ENCODE measurements at regions not wholly inside any gene's neighbourhood (a gene's known extent, or its start where the extent isn't known, plus 50 kb on each side); places are given as distances from the start of the nearest gene placed in this dataset.
A peak's percentile ranks its signal among the peaks of the same experiment; 100 is the strongest.

DNA sequence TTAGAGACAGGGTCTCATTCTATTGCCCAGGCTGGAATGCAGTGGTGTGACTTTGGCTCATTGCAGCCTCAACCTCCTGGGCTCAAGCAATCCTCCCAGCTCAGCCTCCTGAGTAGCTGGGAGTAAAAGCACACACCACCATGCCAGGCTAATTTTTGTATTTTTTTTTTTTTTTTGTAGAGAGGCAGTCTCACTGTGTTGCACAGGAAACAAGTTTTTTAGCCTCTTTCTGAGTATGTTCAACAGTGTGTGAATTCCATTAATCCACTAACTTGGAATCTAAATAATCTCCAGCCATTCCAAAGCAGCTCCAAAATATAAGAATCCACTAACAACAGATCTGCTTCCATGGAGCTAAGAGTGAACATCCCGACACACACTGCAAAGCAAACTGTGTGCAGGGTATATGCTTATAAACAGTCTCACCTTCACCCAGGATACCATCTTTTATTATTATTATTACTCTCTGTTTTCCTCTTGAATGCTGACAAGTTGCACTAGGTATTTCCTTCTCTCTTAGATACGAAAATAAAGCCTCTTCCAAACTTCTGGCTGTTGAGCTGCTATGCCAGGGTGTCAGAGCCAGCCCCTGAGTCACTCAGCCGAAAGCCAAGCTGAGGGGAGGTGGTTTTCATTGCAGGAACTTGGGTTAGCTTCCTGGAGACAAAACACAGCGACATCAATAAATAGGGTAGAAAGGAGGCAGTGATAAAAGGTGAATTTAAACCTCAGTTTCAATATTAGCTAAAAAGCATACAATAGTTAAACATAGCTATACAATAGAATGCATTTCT lies 264.9 kb downstream of the HIVEP2 start:
- peak; percentile 51 for DNase-seq (ENCODE audit: low read depth)

DNA sequence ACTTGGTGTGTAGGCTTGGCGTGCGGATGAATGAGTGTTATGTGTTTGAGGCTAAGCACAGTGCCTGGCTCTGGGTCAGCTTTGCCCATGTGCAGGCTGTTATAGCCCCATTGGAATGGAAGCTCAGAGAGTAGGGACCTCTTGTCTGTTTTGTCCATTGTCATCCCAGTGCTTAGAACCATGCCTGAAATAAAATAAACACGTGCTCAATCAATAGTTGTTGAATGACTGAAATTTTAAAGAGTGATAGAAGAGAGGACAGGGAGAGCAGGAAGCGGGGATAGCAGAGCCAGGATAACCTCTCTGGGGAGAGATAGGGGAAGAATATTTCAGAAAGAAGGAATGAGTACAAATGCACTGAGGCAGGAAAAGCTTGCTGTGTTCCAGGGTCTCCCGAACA lies 263.9 kb downstream of the HIVEP2 start:
- DNase-seq (ENCODE audit: low read depth): no peak

DNA sequence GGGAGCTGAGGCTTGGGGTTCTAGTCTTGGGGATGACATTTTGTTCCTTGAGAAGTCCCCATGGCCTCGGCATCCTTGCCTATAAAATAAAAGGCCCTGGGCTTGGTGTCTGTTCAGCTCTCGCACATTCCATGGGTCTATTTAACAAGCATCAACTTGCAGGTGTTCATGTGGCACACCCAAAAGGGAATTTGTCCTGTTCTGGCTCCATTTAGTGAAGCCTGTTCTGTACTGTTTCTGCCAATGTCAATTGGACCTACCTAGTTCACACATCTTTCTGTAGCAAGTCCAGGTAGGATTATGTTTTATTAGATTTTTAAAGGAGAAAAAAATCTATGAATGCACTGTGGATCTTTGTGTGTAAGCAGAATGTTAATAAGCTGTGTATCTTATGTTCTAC lies 262.0 kb downstream of the HIVEP2 start:
- no peak for DNase-seq (ENCODE audit: low read depth)

DNA sequence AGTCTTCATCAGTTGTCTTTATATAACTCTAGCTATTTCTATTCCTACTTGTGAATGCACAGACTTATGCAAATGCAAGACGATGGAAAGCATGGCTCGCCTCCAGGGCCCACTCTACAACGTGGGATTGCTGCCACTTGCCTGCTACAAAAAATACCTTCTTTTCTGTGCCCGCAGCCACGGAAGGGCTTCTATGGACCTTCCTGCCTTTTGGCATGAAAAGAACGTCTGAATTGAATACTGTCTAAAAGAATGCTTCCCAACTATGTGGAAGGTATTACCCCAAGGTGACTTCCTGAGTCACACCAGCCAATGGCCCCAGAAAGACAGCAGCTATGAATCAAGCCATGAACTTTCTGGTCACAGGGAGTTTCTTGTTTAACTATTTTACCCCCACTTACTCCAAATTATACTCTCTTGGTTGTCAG lies 261.2 kb downstream of the HIVEP2 start:
- no peak for DNase-seq (ENCODE audit: low read depth)

DNA sequence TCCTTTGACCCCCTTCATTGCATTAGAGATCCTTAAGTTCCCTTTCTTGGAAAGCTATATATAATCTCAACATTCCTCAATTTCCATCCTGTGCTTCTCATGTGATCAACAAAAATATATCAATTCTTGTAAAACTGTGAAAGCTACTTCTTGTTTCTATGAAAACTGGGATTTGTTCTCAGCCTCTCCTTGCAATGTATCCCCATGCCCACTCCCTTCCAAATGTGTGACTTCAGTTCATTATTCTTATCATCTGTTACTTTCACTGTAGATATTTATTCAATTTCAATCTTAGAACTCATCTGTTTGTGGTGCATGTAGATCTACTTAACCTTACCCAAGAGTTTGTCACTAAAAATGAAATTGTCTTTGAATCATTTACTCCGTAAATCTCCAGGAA lies 260.6 kb downstream of the HIVEP2 start:
- DNase-seq (ENCODE audit: low read depth): no peak

DNA sequence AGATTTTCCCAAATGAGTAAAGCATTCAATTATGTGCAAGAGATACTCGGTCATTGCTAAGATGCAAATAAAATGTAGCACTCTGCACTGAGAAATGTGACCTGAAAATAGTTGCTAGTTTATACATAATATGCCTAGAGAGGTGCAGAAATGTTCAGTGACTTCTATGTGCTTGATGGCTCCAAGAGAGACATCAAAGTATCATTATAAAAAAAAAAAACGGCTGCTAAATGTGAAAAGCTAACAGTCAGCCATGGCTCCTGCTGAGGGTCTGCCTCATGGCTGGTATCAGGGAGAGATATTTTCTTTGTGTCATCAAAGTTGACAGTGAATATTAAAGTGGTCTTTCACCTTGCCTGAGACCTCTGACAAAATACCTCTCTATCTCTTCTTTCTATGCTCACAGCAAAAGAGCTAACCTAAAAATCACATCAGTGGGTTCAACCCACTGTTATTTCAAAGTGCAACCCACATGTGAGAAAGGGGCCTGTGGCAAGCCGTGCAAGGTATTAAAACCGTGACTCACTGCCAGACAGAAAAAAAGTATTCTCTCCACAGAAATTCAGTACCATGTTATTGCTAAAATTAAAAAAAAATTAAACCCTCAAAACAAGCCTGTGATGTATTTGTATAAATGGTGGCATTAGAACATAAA lies 259.0 kb downstream of the HIVEP2 start:
- no peak for DNase-seq (ENCODE audit: low read depth)

DNA sequence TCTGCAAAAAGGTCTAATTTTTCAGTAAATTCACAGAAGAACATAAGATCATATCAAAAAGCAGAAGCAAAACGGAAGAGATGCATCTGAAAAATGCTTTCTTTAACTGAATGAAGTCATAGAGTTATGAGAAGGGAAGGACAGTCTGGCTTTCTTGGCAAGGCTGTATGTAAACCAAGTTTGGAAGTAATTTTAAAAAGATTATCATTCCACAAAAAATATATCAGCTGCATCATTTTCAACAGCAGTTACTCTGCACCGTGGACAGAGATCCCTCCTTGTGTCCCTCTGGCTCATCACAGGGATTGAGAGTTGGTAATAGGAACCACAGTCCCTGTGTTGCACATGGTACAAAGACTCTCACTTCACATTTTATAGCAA lies 258.5 kb downstream of the HIVEP2 start:
- DNase-seq (ENCODE audit: low read depth): no peak

DNA sequence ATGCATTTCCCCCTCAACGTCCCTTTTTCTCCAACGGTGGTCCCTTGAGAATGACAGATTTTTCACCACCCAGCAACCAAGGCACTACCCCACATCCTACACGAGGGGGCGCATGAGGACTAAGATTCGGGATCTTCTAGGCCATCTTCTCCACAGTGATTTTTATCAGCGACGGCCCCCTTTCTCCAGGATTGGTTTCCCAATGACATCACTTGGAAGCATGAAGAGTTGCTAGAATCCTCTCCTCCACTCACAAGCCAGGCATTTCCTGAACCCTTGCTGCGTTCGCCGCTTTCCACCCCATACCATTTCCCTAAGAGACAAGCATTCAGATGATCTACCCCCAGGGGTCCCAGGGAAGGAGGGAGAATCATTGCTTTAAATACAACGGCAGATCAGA lies 252.0 kb downstream of the HIVEP2 start:
- DNase-seq (ENCODE audit: low read depth): peak; percentile 91

DNA sequence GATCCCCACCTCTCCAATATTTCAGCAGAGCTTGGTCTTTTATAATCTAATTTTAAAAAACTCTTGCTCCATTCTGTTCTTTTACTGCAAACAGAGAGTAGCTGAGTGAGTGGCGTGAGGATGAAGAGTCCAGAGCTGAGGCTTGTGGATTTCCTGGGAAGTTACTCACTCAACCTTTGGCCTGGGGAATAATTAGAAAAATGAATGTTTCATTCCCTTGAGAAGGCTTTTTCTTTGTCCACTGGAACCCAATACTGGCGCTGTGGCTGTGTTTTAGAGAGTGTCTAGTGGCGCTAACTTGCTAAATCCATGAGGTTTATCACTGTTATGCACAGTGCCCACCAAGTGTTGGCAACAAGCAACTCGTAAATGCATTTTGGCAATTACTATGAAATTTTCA lies 251.5 kb downstream of the HIVEP2 start:
- DNase-seq (ENCODE audit: low read depth): peak; percentile 71

DNA sequence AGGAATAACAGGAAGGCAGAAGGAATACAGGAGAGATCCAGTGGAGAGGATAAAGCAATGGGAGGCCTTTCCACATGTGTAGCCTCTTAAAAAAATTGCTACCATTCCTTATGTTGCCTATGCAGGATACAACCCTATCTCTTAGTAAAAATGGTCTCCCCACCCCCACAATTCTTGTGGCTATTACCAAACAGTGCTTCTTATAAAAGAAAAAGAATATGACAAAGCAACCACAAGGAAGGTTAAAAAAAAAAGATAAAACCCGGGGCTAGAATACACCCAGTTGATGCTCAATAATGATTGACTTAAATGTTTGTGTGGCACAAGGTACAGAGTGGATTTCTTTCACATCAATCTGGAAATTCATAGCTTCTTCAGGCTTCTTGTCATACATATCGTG lies 250.9 kb downstream of the HIVEP2 start:
- DNase-seq (ENCODE audit: low read depth): peak; percentile 19

DNA sequence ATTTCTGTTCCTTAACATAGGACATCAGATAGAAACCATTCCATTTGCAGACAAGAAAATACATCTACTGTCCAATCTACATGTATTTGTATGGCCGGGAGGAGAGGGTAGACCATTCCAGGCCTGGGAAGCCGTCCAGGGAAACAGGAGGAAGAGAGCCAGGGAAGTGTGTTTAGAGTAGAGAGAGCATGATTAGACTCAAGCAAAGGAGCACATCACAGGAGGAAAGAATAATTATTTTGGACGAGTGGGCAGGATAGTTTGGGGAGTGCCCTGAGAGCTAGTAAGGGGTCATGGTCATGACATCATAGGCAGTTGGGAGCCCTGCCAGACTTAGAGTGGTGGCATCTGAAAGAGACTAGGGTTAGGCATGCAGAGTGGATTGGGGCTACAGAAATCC lies 250.0 kb downstream of the HIVEP2 start:
- DNase-seq (ENCODE audit: low read depth): no peak

DNA sequence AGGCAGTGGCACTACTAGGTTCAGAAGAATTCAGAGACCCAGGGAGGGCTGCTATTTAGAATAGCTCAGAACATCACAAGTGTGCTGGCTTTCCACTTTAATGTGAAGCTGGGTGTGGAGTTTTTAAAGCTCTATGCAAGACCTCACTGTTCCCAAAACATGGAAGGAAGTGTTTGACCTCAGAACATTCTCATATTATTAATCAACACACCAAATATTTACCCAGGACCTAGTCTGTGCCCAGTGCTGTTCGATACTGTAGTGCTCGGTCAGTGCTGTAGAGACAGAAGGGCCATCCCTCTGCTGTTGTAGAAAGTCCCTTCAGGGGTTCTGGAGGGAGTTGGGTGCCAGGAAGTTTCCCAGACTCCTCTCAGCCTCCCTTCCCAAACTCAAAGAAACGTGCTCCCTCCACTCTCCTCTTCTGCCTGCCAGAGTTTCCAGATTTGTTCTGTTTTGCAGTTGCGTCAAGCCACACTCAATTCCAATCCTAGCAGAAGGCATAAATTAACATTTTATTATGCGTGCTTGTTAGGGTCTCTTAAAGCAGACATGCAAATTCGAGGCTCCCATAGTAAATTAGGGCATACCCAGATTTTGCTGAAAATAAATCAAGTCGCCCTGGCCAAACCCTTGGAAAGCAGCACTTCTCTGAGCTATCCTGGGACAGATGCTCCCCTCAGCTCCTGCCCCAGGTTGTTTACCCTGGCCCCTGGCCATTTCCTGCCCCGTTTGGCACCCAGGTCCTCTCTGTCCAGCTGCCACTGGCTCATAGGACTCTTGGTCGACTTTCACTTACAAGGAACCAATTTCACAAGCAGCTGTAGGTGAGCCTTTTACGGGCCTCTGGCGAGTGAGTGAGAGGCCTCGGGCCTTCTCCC lies 248.6 kb downstream of the HIVEP2 start:
- DNase-seq (ENCODE audit: low read depth): peak; percentile 58

DNA sequence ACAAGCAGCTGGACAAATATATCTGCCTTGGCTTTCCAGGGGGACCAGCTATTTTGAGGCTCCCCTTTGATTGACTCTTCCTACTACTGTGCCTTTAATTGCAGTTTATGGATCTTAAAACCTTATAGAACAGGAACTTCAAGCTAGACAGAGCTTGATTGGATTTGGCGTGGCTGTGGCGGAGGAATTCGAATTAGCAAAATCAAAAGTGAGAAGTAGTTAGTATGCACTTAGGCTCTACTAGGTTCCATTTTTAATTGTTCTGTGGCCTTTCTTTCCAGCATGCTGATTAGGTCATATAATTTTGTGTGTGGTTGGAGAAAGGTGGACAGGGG lies 248.0 kb downstream of the HIVEP2 start:
- no peak for DNase-seq (ENCODE audit: low read depth)

DNA sequence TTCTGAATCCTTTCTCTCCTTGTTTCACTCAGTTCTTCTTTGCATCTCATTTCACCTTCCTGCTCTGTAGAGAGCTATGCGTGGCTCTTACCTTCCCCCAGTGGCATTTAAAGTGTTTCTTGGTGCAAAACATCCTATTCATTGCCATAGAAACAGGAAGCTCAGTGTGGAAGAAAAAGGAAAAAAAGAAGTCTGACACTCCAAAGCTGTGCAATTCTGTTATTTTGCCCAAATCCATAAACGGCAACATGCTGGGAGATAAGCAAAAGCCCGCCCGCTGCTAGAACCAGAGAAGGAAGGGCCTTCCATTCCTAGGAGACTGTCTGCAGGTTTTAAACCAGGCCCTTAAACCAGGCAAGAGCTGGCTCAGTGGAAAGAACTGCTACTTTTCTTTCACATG lies 247.1 kb downstream of the HIVEP2 start:
- no peak for DNase-seq (ENCODE audit: low read depth)

DNA sequence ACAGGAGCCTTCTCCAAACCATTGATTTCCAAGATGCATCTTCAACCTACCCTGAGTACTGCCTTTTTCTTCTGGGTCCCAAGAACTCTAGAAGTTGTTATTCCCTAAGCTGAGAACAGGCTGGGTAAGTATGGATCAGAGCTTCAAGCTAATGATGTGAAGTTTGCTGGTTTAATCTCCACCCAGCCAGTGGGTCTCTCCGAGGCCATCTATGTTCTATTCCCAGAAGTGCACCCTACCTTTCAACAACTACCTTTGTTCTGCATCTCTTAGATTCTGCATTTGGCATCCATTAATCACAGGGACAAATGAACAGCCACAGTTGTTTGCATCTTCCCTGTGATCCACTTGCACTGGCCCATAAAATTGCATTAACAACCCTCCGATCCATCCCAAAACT lies 246.2 kb downstream of the HIVEP2 start:
- DNase-seq (ENCODE audit: low read depth): no peak

DNA sequence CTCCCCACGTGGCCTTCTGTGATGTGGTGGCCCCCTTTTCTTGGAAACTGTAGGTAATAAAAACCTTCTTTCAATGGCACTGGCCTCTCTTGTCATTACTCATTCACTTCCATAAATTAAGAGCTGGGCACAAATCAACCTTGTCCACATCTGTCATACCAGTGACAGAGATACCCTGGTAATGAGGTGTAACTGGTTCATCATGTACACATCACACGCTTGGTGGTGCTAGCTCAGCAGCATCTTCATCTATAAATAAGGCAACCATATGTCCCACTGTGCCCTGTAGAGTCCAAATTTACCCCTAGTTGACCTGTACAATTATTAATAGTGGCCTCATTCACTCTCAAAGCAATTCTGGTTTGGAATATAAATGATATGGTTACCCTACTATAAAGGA lies 245.6 kb downstream of the HIVEP2 start:
- no peak for DNase-seq (ENCODE audit: low read depth)

DNA sequence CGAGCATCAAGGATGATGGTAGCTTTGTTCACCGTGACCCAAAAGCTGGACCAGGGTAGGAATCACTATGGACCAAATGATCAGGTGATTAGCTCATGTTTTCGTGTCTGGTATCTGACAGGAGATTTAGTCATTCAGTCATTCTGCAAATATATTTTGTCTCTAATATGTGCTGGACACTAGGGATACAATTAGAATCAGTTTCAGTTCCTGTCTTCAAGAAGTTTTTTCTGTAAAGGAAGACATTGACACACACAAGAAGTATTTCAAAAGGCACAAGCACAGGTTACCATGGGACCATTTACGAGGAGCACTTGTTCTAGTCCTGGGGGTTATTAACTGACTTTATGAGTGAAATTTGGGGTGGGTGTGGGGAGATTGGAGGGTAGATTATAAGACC lies 244.9 kb downstream of the HIVEP2 start:
- no peak for DNase-seq (ENCODE audit: low read depth)

DNA sequence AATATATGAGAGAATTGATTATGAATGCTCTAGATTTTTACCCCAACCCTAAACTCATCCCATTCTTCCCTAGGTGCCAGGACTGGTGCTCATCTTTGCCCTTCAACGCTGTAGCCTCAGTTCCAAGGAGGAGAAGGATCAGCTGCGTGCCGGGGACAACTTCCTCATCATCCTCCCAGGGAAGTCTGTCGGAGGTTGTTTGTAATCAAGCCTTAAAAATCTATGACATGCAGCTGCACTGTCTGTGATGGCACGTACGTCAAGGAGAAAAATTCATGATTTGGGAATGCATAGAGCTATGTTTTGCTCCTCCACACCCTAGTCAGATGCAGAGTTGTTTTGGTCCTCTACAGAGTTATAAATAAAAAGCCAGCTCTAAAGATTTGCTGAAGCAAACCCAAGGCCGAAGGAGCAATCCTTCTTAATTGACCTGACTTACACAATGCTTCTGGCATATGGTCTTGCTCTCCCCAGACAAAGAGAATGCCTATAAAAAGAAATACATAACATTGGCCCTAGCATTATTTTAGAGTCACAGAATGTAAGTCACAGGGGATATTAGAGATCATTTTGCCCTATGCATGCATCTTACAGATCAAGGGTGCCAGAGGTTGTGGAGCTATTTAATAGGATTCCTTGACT lies 244.2 kb downstream of the HIVEP2 start:
- no peak for DNase-seq (ENCODE audit: low read depth)

Data from Daoy (cell line).